GM23338 (cell line): ENCODE measurements at regions not wholly inside any gene's neighbourhood (a gene's known extent, or its start where the extent isn't known, plus 50 kb on each side); places are given as distances from the start of the nearest gene placed in this dataset.

Experiments used
- ATAC-seq: fragments of 200-7000 bp; cut with Tn5 transposase; 3 replicates; pipeline ENCODE4 v1.9.1; 2020
- DNase-seq: peaks from one replicate; pipeline ENCODE4 v3.0.0-alpha.2; 2015; ENCODE audit warnings: low spot score
- H2AFZ ChIP-seq: fragments of 200-600 bp; sonication (generic); 2 replicates; pipeline ENCODE4 v1.8.0; 2016; ENCODE audit warnings: antibody characterized with exemption, mild to moderate bottlenecking, moderate library complexity
- H3F3A ChIP-seq: fragments of 200-600 bp; sonication (generic); replicated peaks from 2 replicates; pipeline ENCODE4 v1.8.0; 2017; ENCODE audit warnings: antibody characterized with exemption, mixed run types, low read depth
- H3K27ac ChIP-seq: fragments of 200-600 bp; sonication (generic); 2 replicates; pipeline ENCODE4 v1.6.1; 2016; ENCODE audit warnings: low read depth
- H3K27me3 ChIP-seq: fragments of 200-600 bp; sonication (generic); 2 replicates; pipeline ENCODE4 v1.8.0; 2016; ENCODE audit warnings: mild to moderate bottlenecking, mixed run types, moderate library complexity; ENCODE audit not compliant: insufficient read depth
- H3K36me3 ChIP-seq: fragments of 200-600 bp; sonication (generic); 2 replicates; pipeline ENCODE4 v1.8.0; 2016; ENCODE audit warnings: mild to moderate bottlenecking; ENCODE audit not compliant: insufficient read depth
- H3K4me1 ChIP-seq: fragments of 200-600 bp; sonication (generic); 2 replicates; pipeline ENCODE4 v1.8.0; 2016; ENCODE audit warnings: mild to moderate bottlenecking, moderate library complexity; ENCODE audit not compliant: insufficient read depth
- H3K4me2 ChIP-seq: fragments of 200-600 bp; sonication (generic); 2 replicates; pipeline ENCODE4 v1.7.1; 2017; ENCODE audit warnings: mixed run types
- H3K4me3 ChIP-seq: fragments of 200-600 bp; sonication (generic); 2 replicates; pipeline ENCODE4 v1.6.1; 2016; ENCODE audit warnings: mixed run types
- H3K79me2 ChIP-seq: fragments of 200-600 bp; sonication (generic); replicated peaks from 2 replicates; pipeline ENCODE4 v1.8.0; 2017; ENCODE audit warnings: mild to moderate bottlenecking; ENCODE audit not compliant: insufficient read depth
- H3K9me2 ChIP-seq: fragments of 200-600 bp; sonication (generic); 2 replicates; pipeline ENCODE4 v1.8.0; 2017; ENCODE audit not compliant: insufficient read depth
- H4K20me1 ChIP-seq: fragments of 200-600 bp; sonication (generic); replicated peaks from 2 replicates; pipeline ENCODE4 v1.8.0; 2017; ENCODE audit warnings: mild to moderate bottlenecking; ENCODE audit not compliant: insufficient read depth
- H3K27ac Mint-ChIP-seq: 2 replicates; pipeline ENCODE4 v1.8.0; 2020; ENCODE audit warnings: inconsistent platforms, mild to moderate bottlenecking, moderate library complexity, mixed read lengths
- H3K27me3 Mint-ChIP-seq: 3 replicates; pipeline ENCODE4 v1.8.0; 2022; ENCODE audit warnings: low read depth, mild to moderate bottlenecking, moderate library complexity, mixed read lengths, inconsistent platforms; ENCODE audit not compliant: insufficient read depth, poor library complexity
- H3K36me3 Mint-ChIP-seq: 3 replicates; pipeline ENCODE4 v1.8.0; 2021; ENCODE audit warnings: low read depth, mild to moderate bottlenecking, inconsistent platforms, moderate library complexity, mixed read lengths
- H3K4me1 Mint-ChIP-seq: 3 replicates; pipeline ENCODE4 v1.8.0; 2020; ENCODE audit warnings: mild to moderate bottlenecking, inconsistent platforms, mixed read lengths
- H3K4me3 Mint-ChIP-seq: 3 replicates; pipeline ENCODE4 v1.8.0; 2021; ENCODE audit warnings: moderate library complexity, mild to moderate bottlenecking, inconsistent platforms, mixed read lengths
- H3K9me3 Mint-ChIP-seq: 3 replicates; pipeline ENCODE4 v1.8.0; 2020; ENCODE audit warnings: moderate library complexity, mild to moderate bottlenecking, inconsistent platforms, mixed read lengths
- CREB1 ChIP-seq: fragments of 250-450 bp; sonication (Bioruptor Pico); IDR thresholded peaks from 2 replicates; pipeline ENCODE4 v1.5.0; 2020; ENCODE audit warnings: low read depth, mild to moderate bottlenecking, moderate library complexity
- EZH2phosphoT487 ChIP-seq: fragments of 200-600 bp; sonication (generic); IDR thresholded peaks from one replicate; pipeline ENCODE4 v1.8.1; 2018; ENCODE audit warnings: antibody characterized with exemption; ENCODE audit not compliant: unreplicated experiment
- JUNB ChIP-seq: IDR thresholded peaks from one replicate; pipeline ENCODE4 v1.6.1; 2016; ENCODE audit warnings: antibody characterized with exemption; ENCODE audit not compliant: unreplicated experiment
- NANOG ChIP-seq: IDR thresholded peaks from 2 replicates; pipeline ENCODE4 v1.6.1; 2016; ENCODE audit warnings: antibody characterized with exemption, borderline replicate concordance
- POLR2AphosphoS5 ChIP-seq: IDR thresholded peaks from 2 replicates; pipeline ENCODE4 v1.6.1; 2016; ENCODE audit warnings: antibody characterized with exemption, low read depth
- ZNF114 ChIP-seq: fragments of 250-450 bp; sonication (Bioruptor Pico); IDR thresholded peaks from 2 replicates; pipeline ENCODE4 v1.5.0; 2020; ENCODE audit warnings: mild to moderate bottlenecking, moderate library complexity
- ZNF331 ChIP-seq: fragments of 250-450 bp; sonication (Bioruptor Pico); IDR thresholded peaks from 2 replicates; pipeline ENCODE4 v1.5.0; 2020; ENCODE audit warnings: low read depth, mild to moderate bottlenecking, moderate library complexity
- TF ChIP-seq, protein P1 (sequence below): fragments of 250-450 bp; sonication (Bioruptor Pico); IDR thresholded peaks from 2 replicates; pipeline ENCODE4 v1.5.0; 2020; ENCODE audit warnings: mild to moderate bottlenecking, moderate library complexity
- TF ChIP-seq, protein P2 (sequence below), 2 experiments: fragments of 200-600 bp in 1 of 2; sonication (generic) in 1 of 2; conservative IDR thresholded peaks; 2 replicates each; pipeline versions ENCODE4 v1.5.1 to v1.6.1; 2016 to 2017; ENCODE audit warnings: antibody characterized with exemption in 2 of 2, low read depth in 2 of 2, mild to moderate bottlenecking in 2 of 2, moderate library complexity in 1 of 2
- TF ChIP-seq, protein P3 (sequence below): IDR thresholded peaks from one replicate; pipeline ENCODE4 v1.6.1; 2018; ENCODE audit warnings: antibody characterized with exemption; ENCODE audit not compliant: unreplicated experiment

DNA sequence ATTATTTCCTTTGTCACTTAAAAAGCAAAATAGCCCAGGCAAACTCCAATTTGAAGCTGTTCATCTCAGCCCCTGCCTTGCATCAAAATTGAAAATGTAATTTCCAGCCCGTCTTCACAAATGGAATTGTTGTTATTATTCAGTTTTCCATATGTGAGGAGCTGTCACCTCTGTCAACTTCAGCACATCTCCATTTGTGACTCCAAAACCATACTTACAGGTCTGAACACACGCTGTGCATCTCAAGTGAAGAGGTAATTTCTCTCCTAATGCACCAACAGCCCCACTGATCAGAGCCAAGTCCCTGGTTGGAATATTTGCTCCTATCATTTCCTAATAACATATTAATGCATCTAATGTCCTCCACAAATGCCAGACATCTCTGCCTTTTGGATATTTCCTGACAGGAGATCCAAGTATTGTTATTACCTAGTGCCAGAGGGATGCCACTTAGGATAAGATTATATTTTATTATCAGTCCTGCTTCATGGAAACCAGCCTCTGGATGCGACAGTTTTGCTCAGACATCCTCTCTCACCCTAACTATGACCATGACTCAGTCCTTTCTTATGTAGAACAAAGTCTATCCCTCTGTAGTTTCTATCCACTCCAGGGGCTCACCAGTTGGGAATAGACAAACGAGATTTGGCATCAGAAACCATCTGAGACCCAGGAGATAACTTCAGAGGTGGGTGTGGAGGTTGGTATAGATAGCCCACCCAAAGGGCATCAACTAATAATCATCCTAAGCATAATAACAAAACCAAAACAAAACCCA is 379.8 kb downstream of the VPS13C start:
- TF ChIP-seq ZNF114 (CRISPR knock-in tag) (no peak), JUNB (no peak), POLR2AphosphoS5 (no peak), CREB1 (CRISPR knock-in tag) (no peak), ZNF331 (CRISPR knock-in tag) (no peak), NANOG (no peak), EZH2phosphoT487 (no peak)
- TF ChIP-seq, protein P1, sequence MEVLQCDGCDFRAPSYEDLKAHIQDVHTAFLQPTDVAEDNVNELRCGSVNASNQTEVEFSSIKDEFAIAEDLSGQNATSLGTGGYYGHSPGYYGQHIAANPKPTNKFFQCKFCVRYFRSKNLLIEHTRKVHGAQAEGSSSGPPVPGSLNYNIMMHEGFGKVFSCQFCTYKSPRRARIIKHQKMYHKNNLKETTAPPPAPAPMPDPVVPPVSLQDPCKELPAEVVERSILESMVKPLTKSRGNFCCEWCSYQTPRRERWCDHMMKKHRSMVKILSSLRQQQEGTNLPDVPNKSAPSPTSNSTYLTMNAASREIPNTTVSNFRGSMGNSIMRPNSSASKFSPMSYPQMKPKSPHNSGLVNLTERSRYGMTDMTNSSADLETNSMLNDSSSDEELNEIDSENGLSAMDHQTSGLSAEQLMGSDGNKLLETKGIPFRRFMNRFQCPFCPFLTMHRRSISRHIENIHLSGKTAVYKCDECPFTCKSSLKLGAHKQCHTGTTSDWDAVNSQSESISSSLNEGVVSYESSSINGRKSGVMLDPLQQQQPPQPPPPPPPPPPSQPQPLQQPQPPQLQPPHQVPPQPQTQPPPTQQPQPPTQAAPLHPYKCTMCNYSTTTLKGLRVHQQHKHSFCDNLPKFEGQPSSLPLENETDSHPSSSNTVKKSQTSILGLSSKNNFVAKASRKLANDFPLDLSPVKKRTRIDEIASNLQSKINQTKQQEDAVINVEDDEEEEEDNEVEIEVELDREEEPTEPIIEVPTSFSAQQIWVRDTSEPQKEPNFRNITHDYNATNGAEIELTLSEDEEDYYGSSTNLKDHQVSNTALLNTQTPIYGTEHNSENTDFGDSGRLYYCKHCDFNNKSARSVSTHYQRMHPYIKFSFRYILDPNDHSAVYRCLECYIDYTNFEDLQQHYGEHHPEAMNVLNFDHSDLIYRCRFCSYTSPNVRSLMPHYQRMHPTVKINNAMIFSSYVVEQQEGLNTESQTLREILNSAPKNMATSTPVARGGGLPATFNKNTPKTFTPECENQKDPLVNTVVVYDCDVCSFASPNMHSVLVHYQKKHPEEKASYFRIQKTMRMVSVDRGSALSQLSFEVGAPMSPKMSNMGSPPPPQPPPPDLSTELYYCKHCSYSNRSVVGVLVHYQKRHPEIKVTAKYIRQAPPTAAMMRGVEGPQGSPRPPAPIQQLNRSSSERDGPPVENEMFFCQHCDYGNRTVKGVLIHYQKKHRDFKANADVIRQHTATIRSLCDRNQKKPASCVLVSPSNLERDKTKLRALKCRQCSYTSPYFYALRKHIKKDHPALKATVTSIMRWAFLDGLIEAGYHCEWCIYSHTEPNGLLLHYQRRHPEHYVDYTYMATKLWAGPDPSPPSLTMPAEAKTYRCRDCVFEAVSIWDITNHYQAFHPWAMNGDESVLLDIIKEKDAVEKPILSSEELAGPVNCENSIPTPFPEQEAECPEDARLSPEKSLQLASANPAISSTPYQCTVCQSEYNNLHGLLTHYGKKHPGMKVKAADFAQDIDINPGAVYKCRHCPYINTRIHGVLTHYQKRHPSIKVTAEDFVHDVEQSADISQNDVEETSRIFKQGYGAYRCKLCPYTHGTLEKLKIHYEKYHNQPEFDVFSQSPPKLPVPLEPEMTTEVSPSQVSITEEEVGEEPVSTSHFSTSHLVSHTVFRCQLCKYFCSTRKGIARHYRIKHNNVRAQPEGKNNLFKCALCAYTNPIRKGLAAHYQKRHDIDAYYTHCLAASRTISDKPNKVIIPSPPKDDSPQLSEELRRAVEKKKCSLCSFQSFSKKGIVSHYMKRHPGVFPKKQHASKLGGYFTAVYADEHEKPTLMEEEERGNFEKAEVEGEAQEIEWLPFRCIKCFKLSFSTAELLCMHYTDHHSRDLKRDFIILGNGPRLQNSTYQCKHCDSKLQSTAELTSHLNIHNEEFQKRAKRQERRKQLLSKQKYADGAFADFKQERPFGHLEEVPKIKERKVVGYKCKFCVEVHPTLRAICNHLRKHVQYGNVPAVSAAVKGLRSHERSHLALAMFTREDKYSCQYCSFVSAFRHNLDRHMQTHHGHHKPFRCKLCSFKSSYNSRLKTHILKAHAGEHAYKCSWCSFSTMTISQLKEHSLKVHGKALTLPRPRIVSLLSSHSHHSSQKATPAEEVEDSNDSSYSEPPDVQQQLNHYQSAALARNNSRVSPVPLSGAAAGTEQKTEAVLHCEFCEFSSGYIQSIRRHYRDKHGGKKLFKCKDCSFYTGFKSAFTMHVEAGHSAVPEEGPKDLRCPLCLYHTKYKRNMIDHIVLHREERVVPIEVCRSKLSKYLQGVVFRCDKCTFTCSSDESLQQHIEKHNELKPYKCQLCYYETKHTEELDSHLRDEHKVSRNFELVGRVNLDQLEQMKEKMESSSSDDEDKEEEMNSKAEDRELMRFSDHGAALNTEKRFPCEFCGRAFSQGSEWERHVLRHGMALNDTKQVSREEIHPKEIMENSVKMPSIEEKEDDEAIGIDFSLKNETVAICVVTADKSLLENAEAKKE (CRISPR knock-in tag), result no peak; the same call in 1 of the 2 replicates
- TF ChIP-seq, protein P2, sequence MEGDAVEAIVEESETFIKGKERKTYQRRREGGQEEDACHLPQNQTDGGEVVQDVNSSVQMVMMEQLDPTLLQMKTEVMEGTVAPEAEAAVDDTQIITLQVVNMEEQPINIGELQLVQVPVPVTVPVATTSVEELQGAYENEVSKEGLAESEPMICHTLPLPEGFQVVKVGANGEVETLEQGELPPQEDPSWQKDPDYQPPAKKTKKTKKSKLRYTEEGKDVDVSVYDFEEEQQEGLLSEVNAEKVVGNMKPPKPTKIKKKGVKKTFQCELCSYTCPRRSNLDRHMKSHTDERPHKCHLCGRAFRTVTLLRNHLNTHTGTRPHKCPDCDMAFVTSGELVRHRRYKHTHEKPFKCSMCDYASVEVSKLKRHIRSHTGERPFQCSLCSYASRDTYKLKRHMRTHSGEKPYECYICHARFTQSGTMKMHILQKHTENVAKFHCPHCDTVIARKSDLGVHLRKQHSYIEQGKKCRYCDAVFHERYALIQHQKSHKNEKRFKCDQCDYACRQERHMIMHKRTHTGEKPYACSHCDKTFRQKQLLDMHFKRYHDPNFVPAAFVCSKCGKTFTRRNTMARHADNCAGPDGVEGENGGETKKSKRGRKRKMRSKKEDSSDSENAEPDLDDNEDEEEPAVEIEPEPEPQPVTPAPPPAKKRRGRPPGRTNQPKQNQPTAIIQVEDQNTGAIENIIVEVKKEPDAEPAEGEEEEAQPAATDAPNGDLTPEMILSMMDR (conservative IDR thresholded peaks at IDR 0.05; ENCODE audit: low read depth in 2 of 2), result no peak
- TF ChIP-seq, protein P3, sequence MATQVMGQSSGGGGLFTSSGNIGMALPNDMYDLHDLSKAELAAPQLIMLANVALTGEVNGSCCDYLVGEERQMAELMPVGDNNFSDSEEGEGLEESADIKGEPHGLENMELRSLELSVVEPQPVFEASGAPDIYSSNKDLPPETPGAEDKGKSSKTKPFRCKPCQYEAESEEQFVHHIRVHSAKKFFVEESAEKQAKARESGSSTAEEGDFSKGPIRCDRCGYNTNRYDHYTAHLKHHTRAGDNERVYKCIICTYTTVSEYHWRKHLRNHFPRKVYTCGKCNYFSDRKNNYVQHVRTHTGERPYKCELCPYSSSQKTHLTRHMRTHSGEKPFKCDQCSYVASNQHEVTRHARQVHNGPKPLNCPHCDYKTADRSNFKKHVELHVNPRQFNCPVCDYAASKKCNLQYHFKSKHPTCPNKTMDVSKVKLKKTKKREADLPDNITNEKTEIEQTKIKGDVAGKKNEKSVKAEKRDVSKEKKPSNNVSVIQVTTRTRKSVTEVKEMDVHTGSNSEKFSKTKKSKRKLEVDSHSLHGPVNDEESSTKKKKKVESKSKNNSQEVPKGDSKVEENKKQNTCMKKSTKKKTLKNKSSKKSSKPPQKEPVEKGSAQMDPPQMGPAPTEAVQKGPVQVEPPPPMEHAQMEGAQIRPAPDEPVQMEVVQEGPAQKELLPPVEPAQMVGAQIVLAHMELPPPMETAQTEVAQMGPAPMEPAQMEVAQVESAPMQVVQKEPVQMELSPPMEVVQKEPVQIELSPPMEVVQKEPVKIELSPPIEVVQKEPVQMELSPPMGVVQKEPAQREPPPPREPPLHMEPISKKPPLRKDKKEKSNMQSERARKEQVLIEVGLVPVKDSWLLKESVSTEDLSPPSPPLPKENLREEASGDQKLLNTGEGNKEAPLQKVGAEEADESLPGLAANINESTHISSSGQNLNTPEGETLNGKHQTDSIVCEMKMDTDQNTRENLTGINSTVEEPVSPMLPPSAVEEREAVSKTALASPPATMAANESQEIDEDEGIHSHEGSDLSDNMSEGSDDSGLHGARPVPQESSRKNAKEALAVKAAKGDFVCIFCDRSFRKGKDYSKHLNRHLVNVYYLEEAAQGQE, result no peak
- peak; percentile 48; the same call in 2 of the 3 replicates for ATAC-seq
- H3K36me3 ChIP-seq, result no peaks in the 10 kb centered on the region
- no peak overlapping the region for H3K4me3 ChIP-seq
- Mint-ChIP-seq H3K4me3 (no peak overlapping the region; the same call in 2 of the 3 replicates), H3K9me3 (peaks cover 3% of the 10 kb centered on the region; the same call in 1 of the 3 replicates), H3K27me3 (no peaks in the 10 kb centered on the region), H3K36me3 (peaks cover 6% of the 10 kb centered on the region; the same call in 2 of the 3 replicates), H3K4me1 (peaks cover 31% of the 10 kb centered on the region), H3K27ac (peak overlapping the region; percentile 29)
- H4K20me1 ChIP-seq, result no peaks in the 10 kb centered on the region
- H3K79me2 ChIP-seq, result no peaks in the 10 kb centered on the region
- peak overlapping the region; percentile 23; the same call in 1 of the 2 replicates for H3K4me2 ChIP-seq
- H3K9me2 ChIP-seq, result peaks cover 21% of the 10 kb centered on the region
- H3K4me1 ChIP-seq, result peaks cover 18% of the 10 kb centered on the region; the same call in 1 of the 2 replicates
- H3K27me3 ChIP-seq, result no peaks in the 10 kb centered on the region
- peak; percentile 13 for DNase-seq
- H3F3A ChIP-seq, result no peaks in the 10 kb centered on the region
- H2AFZ ChIP-seq, result peak overlapping the region; percentile 60; the same call in 1 of the 2 replicates
- H3K27ac ChIP-seq, result no peak overlapping the region
